C4-2B (cell line): ENCODE measurements at regions not wholly inside any gene's neighbourhood (a gene's known extent, or its start where the extent isn't known, plus 50 kb on each side); places are given as distances from the start of the nearest gene placed in this dataset.

Experiments used
- H3K27ac ChIP-seq: fragments of 450-650 bp; 2 replicates; pipeline ENCODE4 v1.5.1; 2017
- ZFX ChIP-seq: fragments of 450-650 bp; IDR thresholded peaks from 2 replicates; pipeline ENCODE4 v1.6.1; 2017
- TF ChIP-seq, protein P1 (sequence below): fragments of 450-650 bp; conservative IDR thresholded peaks from 2 replicates; pipeline ENCODE4 v1.5.1; 2017; ENCODE audit warnings: mild to moderate bottlenecking

DNA sequence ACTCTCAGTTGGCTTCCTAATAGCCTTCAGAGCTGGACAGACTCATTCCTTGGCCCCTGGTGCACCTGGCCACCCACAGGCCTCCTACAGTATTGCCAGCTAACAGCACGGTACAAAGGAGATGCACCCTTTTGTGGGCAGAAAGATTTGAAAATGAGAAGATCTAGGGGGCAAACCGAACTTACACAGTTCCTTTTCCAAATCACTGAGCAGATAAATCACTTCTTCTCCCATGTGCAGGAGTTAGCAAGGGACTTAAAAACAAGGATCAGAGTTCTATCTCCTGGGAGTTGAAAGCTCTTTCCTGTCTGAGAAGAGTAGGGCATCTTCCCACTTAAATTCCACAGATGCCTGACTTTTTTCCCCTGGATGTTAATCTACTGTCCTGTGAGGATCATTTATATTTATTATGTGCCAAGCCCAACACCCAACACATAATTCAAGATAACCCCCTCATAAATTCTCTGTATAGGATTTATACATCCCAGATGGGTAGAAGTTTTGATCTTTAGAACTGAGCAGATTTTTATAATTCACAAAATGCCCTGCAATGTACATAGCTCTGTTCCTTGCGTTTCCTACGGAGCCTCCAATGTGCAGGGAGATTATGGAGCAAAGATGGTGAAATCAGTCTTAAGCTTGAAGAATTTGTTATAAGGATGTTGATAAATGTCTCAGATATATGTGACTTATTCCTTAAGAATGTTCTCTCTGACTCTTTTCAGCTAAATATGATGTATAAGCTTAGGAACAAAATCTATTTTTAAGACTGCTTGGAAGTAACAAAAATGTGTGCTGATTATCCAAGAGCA is 207.2 kb upstream of the DAPK1 start:
- H3K27ac ChIP-seq, result no peak overlapping the region
- no peak for TF ChIP-seq ZFX
- TF ChIP-seq, protein P1, sequence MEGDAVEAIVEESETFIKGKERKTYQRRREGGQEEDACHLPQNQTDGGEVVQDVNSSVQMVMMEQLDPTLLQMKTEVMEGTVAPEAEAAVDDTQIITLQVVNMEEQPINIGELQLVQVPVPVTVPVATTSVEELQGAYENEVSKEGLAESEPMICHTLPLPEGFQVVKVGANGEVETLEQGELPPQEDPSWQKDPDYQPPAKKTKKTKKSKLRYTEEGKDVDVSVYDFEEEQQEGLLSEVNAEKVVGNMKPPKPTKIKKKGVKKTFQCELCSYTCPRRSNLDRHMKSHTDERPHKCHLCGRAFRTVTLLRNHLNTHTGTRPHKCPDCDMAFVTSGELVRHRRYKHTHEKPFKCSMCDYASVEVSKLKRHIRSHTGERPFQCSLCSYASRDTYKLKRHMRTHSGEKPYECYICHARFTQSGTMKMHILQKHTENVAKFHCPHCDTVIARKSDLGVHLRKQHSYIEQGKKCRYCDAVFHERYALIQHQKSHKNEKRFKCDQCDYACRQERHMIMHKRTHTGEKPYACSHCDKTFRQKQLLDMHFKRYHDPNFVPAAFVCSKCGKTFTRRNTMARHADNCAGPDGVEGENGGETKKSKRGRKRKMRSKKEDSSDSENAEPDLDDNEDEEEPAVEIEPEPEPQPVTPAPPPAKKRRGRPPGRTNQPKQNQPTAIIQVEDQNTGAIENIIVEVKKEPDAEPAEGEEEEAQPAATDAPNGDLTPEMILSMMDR, result peak; percentile 52

DNA sequence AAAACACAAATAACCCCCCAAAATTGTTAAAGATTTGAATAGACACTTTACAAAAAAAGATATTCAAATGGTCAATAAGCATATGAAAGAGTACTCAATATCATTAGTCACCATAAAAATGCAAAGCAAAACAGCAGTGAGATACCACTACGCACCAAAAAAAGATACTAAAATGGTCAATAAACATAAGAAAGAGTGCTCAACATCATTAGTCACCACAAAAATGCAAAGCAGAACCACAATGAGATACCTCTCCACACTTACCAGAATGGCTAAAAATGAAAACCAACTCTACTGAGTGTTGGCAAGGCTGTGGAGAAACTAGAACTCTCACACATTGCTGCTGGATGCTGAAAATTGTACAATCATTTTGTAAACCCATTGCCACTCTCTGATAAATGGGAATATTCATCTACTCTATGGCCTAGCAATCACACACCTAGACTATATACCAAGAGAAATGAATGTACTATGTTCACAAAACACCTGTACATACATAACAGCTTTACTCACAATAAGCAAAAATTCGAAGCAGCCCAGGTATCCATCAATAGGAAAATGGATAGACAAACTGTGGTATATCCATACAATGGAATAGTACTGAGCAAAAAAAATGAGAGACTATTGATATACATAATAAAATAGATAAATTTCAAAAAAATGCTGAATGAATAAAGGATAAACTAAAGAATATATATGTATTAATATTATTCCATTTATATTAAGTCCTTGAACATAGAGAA is 205.0 kb upstream of the DAPK1 start:
- TF ChIP-seq ZFX, result no peak
- TF ChIP-seq, protein P1, result no peak
- H3K27ac ChIP-seq, result no peak overlapping the region

DNA sequence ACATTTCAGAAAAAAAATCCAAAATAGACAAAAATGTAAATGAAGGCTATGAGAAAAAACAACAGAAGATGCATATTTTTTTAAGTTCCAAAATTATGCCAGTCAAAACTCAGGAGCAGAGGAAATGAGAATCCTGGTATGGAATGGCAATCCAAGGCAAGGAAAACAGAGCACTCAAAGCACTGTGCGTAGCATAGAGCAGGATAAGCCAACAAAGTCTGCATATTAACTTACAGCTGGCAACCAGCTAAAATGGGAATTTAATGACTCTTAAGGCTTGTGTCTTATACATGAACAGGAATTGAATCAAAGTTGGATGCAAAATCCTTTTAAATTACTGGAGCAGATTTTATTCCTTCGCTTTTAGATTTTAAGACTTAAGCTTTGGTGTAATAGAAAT is 203.5 kb upstream of the DAPK1 start:
- no peak for TF ChIP-seq ZFX
- TF ChIP-seq, protein P1, result no peak
- H3K27ac ChIP-seq, result no peak overlapping the region

DNA sequence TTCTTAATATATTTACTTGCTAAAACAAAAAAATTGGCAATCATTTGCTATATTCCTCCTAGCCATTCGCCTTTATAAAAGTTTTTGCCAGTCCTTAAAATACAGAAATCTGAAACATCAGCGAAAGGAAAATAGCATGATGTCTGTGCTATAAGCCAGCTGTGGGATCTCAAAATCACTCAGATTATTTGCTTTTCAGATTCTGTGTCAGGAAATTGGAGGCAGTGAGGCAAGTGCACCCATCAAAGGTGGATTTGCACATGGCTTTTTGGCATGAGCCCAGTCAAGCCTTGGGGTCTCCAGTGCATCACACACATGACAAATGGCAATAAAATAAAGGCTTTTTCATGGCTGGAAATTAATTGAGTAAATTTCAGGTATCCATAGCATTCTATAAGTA is 196.8 kb upstream of the DAPK1 start:
- H3K27ac ChIP-seq, result no peak overlapping the region
- TF ChIP-seq ZFX, result no peak
- TF ChIP-seq, protein P1, result no peak

DNA sequence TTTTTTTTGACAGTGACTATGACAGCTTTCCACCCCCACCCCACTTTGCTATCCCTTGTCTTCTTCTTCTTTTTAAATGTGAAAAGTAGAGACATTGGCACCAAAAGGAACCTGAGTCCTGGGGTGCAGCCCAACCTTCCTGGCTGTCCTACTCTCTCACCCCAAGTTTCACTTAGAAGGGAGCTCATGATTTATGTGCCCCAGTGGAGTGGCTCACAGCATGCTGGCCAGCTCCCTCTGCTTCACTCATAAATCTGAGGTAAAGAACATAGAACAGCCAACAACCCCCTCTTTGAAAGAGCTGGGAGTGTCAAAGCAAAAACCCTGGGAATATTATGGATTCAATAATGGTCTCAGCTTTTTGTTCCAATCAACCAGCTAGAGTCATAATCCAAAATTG is 196.3 kb upstream of the DAPK1 start:
- TF ChIP-seq, protein P1, result no peak
- no peak for TF ChIP-seq ZFX

DNA sequence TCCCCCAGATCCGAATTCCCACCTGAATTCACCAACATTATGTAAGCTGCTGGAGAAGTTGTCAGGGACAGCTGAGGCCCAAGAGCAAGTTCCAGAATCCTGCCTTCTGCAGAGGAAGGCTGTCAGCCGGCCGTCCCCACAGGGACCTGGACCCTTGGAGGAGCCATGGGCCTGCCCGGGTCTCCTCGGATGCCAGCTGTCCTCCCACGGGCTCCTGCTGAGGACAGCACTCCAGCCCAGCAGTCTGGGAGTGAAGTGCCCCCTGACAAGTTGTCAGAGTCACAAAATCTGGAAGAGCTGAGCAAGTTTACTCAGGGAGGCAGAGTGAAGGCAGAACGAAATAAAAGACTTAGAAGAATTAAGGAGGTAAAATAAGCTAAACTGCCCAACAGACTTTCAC is 192.5 kb upstream of the DAPK1 start:
- TF ChIP-seq, protein P1, result no peak
- TF ChIP-seq ZFX, result no peak
- H3K27ac ChIP-seq, result no peak overlapping the region

More for the DNA sequence above, 196.3 kb upstream of the DAPK1 start:
- no peak overlapping the region for H3K27ac ChIP-seq

DNA sequence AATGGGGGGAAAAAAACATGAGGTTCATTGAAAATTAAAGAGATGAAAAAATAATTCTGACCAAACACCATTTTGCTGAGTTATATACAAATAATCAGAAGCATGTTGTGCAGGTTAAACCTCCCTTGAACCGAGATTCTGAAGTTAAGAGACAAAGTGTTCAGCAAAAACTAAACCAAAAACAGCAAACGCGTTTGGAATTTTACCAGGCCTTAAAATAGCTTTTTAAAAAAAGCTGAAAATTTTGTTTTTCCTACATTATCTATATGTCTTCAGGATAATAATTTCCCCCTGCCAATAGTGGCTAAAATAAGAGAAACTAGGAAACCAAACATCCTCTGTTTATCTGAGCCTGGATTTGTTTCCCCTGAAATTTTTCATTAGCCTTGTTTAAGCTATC is 191.7 kb upstream of the DAPK1 start:
- no peak for TF ChIP-seq ZFX
- TF ChIP-seq, protein P1, result no peak
- no peak overlapping the region for H3K27ac ChIP-seq
